ENCODE measurements at regions not wholly inside any gene's neighbourhood (a gene's known extent, or its start where the extent isn't known, plus 50 kb on each side); places are given as distances from the start of the nearest gene placed in this dataset.

- DNase-seq (ENCODE audit: low read depth) = no peak
These were observed 209.4 kb upstream of the GSE1 start for GRCh38 chr16:85403693-85404092.

- no peak for DNase-seq (ENCODE audit: low read depth)
These were observed 200.1 kb upstream of the GSE1 start for GRCh38 chr16:85412911-85413520.

- no peak for DNase-seq (ENCODE audit: low read depth)
These were observed 199.1 kb upstream of the GSE1 start for GRCh38 chr16:85413691-85414663.

GRCh38 chr16:85415196-85416090 lies 197.7 kb upstream of the GSE1 start:
- no peak for DNase-seq (ENCODE audit: low read depth)

GRCh38 chr16:85416228-85417109 lies 196.7 kb upstream of the GSE1 start:
- no peak for DNase-seq (ENCODE audit: low read depth)

GRCh38 chr16:85417156-85417860 lies 195.8 kb upstream of the GSE1 start:
- no peak for DNase-seq (ENCODE audit: low read depth)

GRCh38 chr16:85418978-85419491 lies 194.1 kb upstream of the GSE1 start:
- DNase-seq (ENCODE audit: low read depth) = no peak

- DNase-seq (ENCODE audit: low read depth) = no peak
These were observed 193.4 kb upstream of the GSE1 start for GRCh38 chr16:85419503-85420408.

- DNase-seq (ENCODE audit: low read depth) = no peak
These were observed 192.4 kb upstream of the GSE1 start for GRCh38 chr16:85420501-85421337.

- DNase-seq (ENCODE audit: low read depth) = no peak
These were observed 191.6 kb upstream of the GSE1 start for GRCh38 chr16:85421338-85422195.

GRCh38 chr16:85422196-85422631 lies 190.9 kb upstream of the GSE1 start:
- no peak for DNase-seq (ENCODE audit: low read depth)

GRCh38 chr16:85422632-85423550 lies 190.2 kb upstream of the GSE1 start:
- no peak for DNase-seq (ENCODE audit: low read depth)

- no peak for DNase-seq (ENCODE audit: low read depth)
These were observed 189.5 kb upstream of the GSE1 start for GRCh38 chr16:85423631-85424030.

- DNase-seq (ENCODE audit: low read depth) = no peak
These were observed 188.7 kb upstream of the GSE1 start for GRCh38 chr16:85424260-85425073.

- no peak for DNase-seq (ENCODE audit: low read depth)
These were observed 188.0 kb upstream of the GSE1 start for GRCh38 chr16:85425074-85425662.

All from HS-27A (cell line).